ENCODE measurements at regions not wholly inside any gene's neighbourhood (a gene's known extent, or its start where the extent isn't known, plus 50 kb on each side); places are given as distances from the start of the nearest gene placed in this dataset.

GRCh38 chr3:43969944-43970343, 271.7 kb upstream of the TOPAZ1 start:
- TF ChIP-seq CTCF (IDR thresholded peaks at IDR 0.05) (no peak), POLR2A (IDR thresholded peaks at IDR 0.05) (no peak)
